ENCODE measurements at regions not wholly inside any gene's neighbourhood (a gene's known extent, or its start where the extent isn't known, plus 50 kb on each side); places are given as distances from the start of the nearest gene placed in this dataset.

- no peak for TF ChIP-seq CTCF (IDR thresholded peaks at IDR 0.05)
- TF ChIP-seq POLR2A (IDR thresholded peaks at IDR 0.05) = no peak
Observed at GRCh38 chr5:5080790-5081189, 59.3 kb upstream of the ADAMTS16 start.

All from thyroid gland (tissue), 4 donors.